ENCODE measurements at regions not wholly inside any gene's neighbourhood (a gene's known extent, or its start where the extent isn't known, plus 50 kb on each side); places are given as distances from the start of the nearest gene placed in this dataset.

- no peak for DNase-seq
Measured at GRCh38 chr13:76163761-76164160, 527.6 kb downstream of the LMO7 start.

DNA sequence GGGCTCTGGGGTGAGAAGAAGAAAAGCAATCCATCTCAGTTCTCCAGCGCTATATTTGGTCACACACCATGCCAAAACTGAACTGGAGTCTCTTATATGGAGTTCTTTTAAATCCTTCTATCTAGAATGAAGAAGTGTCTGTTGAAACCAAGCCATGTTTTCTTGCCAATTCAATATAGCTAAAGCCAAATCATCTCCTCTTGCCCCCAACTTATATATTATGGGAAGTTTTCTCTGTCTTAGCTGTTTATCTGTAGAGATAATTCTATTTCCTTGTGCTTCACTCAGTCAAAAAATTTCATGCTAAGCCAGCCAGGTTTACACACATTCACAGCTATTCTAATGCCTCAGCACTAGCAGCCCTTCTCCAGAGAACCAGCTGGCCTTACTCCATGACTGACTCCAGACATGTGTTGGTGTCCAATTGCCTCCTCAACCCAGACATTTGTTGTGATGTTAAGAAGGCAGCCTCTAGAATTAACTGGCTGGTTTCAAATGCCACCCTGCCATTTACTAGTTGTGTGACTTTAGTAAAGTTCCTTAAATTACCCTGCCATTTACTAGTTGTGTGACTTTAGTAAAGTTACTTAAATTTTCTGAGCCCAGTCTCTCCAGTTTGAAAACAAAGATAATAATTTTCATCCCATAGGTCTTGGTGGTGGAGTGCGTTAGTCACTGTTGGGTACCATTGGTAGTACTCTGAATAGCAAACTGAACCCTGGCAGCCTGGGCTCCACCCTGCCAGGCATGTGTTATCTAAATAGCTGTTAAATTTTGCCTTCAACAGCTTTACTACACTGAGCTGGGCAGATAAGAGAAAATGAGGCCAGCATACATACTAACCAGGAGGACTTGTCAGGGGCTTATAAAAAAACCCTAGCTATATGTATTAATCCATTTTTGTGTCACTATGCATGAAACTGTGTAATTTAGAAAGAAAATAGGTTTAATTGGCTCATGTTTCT lies 525.1 kb downstream of the LMO7 start:
- DNase-seq, result no peak

- no peak for DNase-seq
Measured at GRCh38 chr13:76160506-76160905, 524.4 kb downstream of the LMO7 start.

DNA sequence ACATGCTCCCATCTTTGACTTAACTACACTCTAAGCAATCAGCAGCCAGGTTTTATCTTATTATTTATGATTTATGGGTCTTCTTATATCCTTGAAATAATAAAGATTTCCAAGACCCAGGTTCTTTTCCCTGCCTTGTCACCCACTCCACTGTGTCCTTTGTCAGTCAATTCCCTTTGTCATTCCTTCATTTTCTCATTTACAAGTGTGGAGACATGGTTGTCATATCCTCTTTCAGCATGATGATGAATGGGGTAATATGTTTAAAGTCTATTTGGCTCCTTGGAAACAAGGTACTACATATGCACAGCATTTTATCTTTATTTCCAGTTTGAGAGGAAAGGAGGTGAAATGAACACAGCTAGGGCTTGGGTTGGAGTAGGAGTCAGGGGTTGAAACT lies 521.8 kb downstream of the LMO7 start:
- DNase-seq, result no peak

GRCh38 chr13:76153239-76153638 lies 517.1 kb downstream of the LMO7 start:
- no peak for DNase-seq

DNA sequence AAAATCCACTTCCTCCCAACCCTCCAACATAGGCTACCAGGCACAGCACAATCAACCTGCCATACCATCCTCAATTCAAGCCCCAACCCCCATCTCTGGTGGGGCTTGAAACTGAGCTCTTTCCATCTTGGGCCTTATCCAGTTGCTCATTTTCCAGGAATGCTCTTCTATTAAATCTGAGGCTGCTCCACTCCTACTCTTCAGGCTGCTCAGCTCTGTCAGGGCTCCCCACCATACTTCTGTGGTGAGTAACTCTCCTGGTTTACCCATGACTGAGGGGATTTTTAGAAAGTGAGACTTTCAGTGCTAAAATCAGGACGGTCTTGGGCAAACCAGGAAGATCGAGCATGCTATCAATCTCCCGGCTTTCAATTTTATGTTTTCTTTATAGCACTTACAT lies 512.8 kb downstream of the LMO7 start:
- DNase-seq, result no peak

- DNase-seq, result no peak
Measured at GRCh38 chr13:76148374-76148773, 512.2 kb downstream of the LMO7 start.

DNA sequence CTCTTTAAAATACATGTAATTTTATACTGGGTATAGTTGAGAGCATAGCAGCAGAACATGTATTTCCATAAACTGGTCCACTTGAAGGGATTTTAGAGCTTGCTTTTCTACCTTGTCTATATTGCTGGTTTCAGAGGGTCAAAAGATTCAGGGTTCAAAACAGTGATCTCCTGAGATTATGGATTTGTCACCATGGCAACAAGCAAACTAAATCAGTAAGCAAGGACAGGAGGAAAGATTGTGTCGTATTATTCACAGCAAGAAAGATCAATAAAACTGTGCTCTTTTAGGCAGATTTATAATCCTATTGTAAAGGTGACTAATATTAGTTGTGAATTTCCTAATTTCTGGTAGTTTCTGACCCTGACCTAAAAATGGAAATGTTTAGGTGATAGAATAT lies 496.4 kb downstream of the LMO7 start:
- DNase-seq, result no peak

GRCh38 chr13:76131551-76131950 lies 495.4 kb downstream of the LMO7 start:
- no peak for DNase-seq

GRCh38 chr13:76129305-76130000 lies 493.3 kb downstream of the LMO7 start:
- DNase-seq, result no peak

GRCh38 chr13:76127922-76128321 lies 491.8 kb downstream of the LMO7 start:
- DNase-seq, result no peak

GRCh38 chr13:76123548-76123947 lies 487.4 kb downstream of the LMO7 start:
- no peak for DNase-seq

DNA sequence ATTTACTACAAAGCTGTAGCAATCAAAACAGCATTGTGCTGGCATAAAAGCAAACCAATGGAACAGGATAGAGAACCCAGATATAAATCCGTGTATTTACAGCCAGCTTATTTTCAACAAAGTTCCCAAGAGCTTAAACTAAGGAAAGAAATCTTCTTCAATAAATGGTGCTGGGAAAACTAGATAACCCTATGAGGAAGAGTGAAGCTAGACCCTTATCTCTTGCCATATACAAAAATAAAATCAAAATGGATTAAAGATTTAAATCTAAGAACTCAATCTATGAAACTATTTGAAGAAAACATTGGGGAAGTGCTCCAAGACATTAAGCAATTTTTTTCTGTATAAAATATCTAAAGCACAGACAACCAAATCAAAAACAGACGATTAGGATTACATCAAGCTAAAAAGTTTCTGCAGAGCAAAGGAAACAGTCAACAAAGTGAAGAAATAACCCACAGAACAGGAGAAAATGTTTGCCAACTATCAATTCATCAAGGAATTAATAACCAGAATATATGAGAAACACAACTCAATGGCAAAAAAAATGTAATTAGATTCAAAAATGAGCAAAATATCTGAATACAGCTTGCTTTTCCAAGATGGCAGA lies 480.7 kb downstream of the LMO7 start:
- no peak for DNase-seq

DNA sequence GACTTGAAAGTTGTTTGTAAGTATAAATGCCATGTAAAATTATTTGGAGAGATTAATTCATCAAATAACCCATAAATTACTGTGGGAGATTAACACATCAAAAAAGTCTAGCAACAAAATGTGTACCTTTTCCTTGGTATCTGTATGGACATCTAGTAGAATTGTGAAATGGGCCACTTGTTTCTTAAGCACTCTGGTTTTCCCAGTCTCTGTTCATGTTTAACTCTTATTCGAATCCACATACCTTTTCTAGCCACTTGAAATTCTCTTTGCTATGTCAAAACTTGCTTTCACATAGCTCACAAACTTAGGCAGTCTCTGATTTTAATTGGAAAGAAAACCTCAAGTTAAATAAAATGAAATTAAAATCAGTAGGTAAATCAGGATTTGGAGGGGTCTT lies 470.6 kb downstream of the LMO7 start:
- DNase-seq, result no peak

DNA sequence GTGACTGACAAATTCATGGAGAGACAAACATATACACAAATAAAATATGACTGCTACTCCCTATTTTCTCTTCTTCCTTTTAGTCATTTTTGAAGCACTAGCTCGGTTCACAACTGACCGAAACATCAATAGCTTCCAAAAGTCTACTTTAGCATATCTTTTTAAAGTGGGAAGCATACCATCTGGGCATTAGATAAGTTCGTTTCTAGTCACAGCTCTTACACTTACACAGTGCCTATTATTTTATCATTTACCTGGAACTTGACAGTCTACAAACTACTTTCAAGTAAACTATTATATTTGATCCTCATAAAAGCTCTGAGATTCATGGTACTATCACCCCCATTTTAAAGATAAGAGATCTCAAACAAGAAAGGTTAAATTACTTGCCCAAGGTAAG lies 458.5 kb downstream of the LMO7 start:
- no peak for DNase-seq

- DNase-seq, result no peak
Measured at GRCh38 chr13:76091076-76091475, 454.9 kb downstream of the LMO7 start.

- DNase-seq, result no peak
Measured at GRCh38 chr13:76086729-76087128, 450.6 kb downstream of the LMO7 start.

DNA sequence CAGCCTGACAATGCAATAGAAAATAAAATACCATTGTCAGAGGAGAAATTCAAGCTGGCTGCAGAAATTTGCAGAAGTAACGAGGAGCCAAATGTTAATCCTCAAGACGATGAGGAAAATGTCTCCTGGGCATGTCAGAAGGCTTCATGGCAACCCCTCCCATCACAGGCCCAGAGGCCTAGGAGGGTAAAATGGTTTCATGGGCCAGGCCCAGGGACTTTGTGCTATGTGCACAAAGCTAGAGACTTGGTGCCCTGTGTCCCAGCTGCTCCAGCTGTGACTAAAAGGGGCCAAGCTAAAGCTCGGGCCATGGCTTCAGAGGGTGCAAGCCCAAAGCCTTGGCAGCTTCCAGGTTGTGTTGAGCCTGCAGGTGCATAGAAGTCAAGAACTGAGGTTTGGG lies 431.7 kb downstream of the LMO7 start:
- no peak for DNase-seq

DNA sequence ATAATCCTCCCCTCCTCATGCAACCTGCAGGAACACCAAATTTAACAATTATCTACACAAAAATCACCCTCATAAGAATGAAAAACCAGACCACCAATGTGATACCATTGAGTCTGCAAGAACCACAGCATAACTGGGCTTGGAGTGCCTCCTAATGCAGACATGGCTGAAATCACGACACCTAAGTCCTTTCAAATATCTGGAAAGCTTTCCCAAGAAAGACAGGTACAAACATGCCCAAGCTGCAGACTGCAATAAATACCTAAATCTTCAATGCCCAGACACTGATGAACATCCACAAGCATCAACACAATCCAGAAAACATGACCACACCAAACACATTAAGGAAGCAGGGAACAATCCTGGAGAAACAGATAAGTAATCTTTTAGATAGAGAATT lies 417.1 kb downstream of the LMO7 start:
- no peak for DNase-seq

- no peak for DNase-seq
Measured at GRCh38 chr13:76049376-76049746, 413.2 kb downstream of the LMO7 start.

- no peak for DNase-seq
Measured at GRCh38 chr13:76048675-76049375, 412.7 kb downstream of the LMO7 start.

DNA sequence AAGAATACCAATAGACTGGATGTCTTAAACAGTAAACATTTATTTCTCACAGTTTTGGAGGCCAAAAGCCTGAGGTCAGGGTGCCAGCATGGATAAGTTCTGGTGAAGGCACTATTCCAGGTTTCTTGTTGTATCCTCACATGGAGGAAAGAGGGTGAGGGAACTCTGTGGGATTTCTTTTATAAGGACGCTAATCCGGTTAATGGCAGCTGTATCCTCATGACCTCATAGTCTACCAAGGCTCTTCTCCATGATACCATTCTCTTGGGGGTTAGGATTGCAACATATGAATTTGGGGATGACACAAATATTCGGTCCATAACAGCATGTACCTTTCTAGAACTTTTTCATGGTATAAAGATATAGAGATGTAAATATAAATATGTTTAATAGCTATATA lies 412.0 kb downstream of the LMO7 start:
- DNase-seq, result no peak

DNA sequence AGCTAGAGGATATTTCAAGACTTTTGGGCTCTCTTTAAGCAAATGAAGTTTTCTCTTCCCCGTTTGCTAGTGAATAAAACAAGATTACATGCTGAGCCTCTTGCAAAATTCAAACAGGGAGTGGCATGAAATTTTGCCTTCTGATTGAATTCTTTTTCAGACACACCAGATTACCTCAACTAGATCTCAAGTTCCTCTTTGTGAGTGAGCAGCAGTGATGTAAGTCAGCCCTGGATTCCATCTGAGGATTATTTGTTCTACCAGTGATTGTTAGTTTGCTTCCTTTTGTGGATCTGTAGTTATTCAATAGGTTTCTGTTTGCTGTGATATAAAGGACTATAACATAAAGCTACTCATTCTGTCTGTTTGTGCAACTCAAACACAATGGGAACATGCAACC lies 407.7 kb downstream of the LMO7 start:
- no peak for DNase-seq
